HG02885 (cell line): ENCODE measurements at regions not wholly inside any gene's neighbourhood (a gene's known extent, or its start where the extent isn't known, plus 50 kb on each side); places are given as distances from the start of the nearest gene placed in this dataset.
"Not testable (repeated sequence)": the region's sequence is repeated elsewhere in the genome, so short reads cannot be mapped to it uniquely, and the experiment has no call there.

Experiments
- ATAC-seq: cut with Tn5 transposase; IDR thresholded peaks from one replicate; pipeline ENCODE4 v1.9.1; 2021; ENCODE audit warnings: mild to moderate bottlenecking; ENCODE audit not compliant: unreplicated experiment, poor library complexity

- ATAC-seq, result no peak
These were observed 1219.7 kb downstream of the OLFM4 start for GRCh38 chr13:54248306-54248705.

GRCh38 chr13:54261856-54262255 lies 1233.2 kb downstream of the OLFM4 start:
- no peak for ATAC-seq

- ATAC-seq, result no peak
These were observed 1235.3 kb downstream of the OLFM4 start for GRCh38 chr13:54263868-54264267.

- ATAC-seq, result not testable (repeated sequence)
These were observed 1238.6 kb downstream of the OLFM4 start for GRCh38 chr13:54267253-54267668.

GRCh38 chr13:54268013-54268695 lies 1239.5 kb downstream of the OLFM4 start:
- ATAC-seq, result not testable (repeated sequence)

- ATAC-seq, result no peak
These were observed 1258.6 kb downstream of the OLFM4 start for GRCh38 chr13:54287062-54287764.

- ATAC-seq, result no peak
These were observed 1272.5 kb downstream of the OLFM4 start for GRCh38 chr13:54301085-54301484.

- ATAC-seq, result no peak
These were observed 1276.8 kb downstream of the OLFM4 start for GRCh38 chr13:54305377-54305776.

GRCh38 chr13:54312885-54313284 lies 1284.3 kb downstream of the OLFM4 start:
- ATAC-seq, result no peak

GRCh38 chr13:54317722-54318121 lies 1289.1 kb downstream of the OLFM4 start:
- ATAC-seq, result no peak

- no peak for ATAC-seq
These were observed 1308.9 kb downstream of the OLFM4 start for GRCh38 chr13:54337540-54337939.

GRCh38 chr13:54347531-54347930 lies 1318.9 kb downstream of the OLFM4 start:
- ATAC-seq, result no peak

- no peak for ATAC-seq
These were observed 1327.6 kb downstream of the OLFM4 start for GRCh38 chr13:54356209-54356608.

GRCh38 chr13:54356849-54357248 lies 1328.2 kb downstream of the OLFM4 start:
- no peak for ATAC-seq

GRCh38 chr13:54357284-54357933 lies 1328.8 kb downstream of the OLFM4 start:
- ATAC-seq, result no peak

GRCh38 chr13:54361460-54361859 lies 1332.8 kb downstream of the OLFM4 start:
- ATAC-seq, result no peak

GRCh38 chr13:54366728-54367127 lies 1338.1 kb downstream of the OLFM4 start:
- no peak for ATAC-seq

GRCh38 chr13:54367639-54368271 lies 1339.1 kb downstream of the OLFM4 start:
- no peak for ATAC-seq

- no peak for ATAC-seq
These were observed 1339.8 kb downstream of the OLFM4 start for GRCh38 chr13:54368387-54368786.

- no peak for ATAC-seq
These were observed 1344.6 kb downstream of the OLFM4 start for GRCh38 chr13:54373211-54373610.

GRCh38 chr13:54379461-54379860 lies 1350.8 kb downstream of the OLFM4 start:
- ATAC-seq, result no peak
